SU-DHL-6 (cell line): ENCODE measurements at regions not wholly inside any gene's neighbourhood (a gene's known extent, or its start where the extent isn't known, plus 50 kb on each side); places are given as distances from the start of the nearest gene placed in this dataset.

ENCODE experiments used
- H2AFZ ChIP-seq: fragments of 200-600 bp; sonication (generic); 2 replicates; pipeline ENCODE4 v1.6.1; 2014; ENCODE audit warnings: low read depth, mild to moderate bottlenecking, moderate library complexity, mixed read lengths, antibody characterized with exemption, low read length; ENCODE audit not compliant: severe bottlenecking
- H3F3A ChIP-seq: fragments of 200-600 bp; shearing (Covaris generic); 2 replicates; pipeline ENCODE4 v1.6.0; 2016; ENCODE audit warnings: antibody characterized with exemption, mild to moderate bottlenecking; ENCODE audit not compliant: insufficient read depth
- H3K27ac ChIP-seq: fragments of 200-600 bp; sonication (generic); 2 replicates; pipeline ENCODE4 v1.5.1; 2016; ENCODE audit warnings: low read depth, mild to moderate bottlenecking, low read length, moderate library complexity, mixed read lengths
- H3K27me3 ChIP-seq: fragments of 200-600 bp; sonication (generic), shearing (Covaris generic); 2 replicates; pipeline ENCODE4 v1.6.0; 2014; ENCODE audit warnings: mild to moderate bottlenecking, low read length
- H3K36me3 ChIP-seq: fragments of 200-600 bp; sonication (generic); 2 replicates; pipeline ENCODE4 v1.6.1; 2014; ENCODE audit warnings: mild to moderate bottlenecking, low read length, mixed read lengths
- H3K4me2 ChIP-seq: fragments of 300-600, 200-600 bp; shearing (Covaris generic), sonication (generic); 2 replicates; pipeline ENCODE4 v1.6.0; 2014; ENCODE audit warnings: low read length, low read depth, mild to moderate bottlenecking; ENCODE audit not compliant: poor library complexity, severe bottlenecking
- H3K4me3 ChIP-seq: fragments of 200-600 bp; sonication (generic); 2 replicates; pipeline ENCODE4 v1.5.1; 2014; ENCODE audit warnings: antibody characterized with exemption, low read length, mild to moderate bottlenecking, mixed read lengths; ENCODE audit not compliant: insufficient read depth, poor library complexity, severe bottlenecking
- H3K79me2 ChIP-seq: fragments of 200-600 bp; sonication (generic); 2 replicates; pipeline ENCODE4 v1.6.1; 2014; ENCODE audit warnings: mild to moderate bottlenecking, low read length, moderate library complexity; ENCODE audit not compliant: insufficient read depth
- H3K9ac ChIP-seq: fragments of 200-600 bp; sonication (generic); 2 replicates; pipeline ENCODE4 v1.7.0; 2014; ENCODE audit warnings: mild to moderate bottlenecking, low read length
- H3K9me2 ChIP-seq: fragments of 200-600 bp; sonication (generic); replicated peaks from 2 replicates; pipeline ENCODE4 v1.6.1; 2014; ENCODE audit warnings: low read length; ENCODE audit not compliant: insufficient read depth
- H3K9me3 ChIP-seq: fragments of 200-600 bp; sonication (generic); 2 replicates; pipeline ENCODE4 v1.6.1; 2014; ENCODE audit warnings: low read length, mixed read lengths; ENCODE audit not compliant: insufficient read depth
- H4K20me1 ChIP-seq: fragments of 200-600 bp; sonication (generic); 2 replicates; pipeline ENCODE4 v1.6.1; 2014; ENCODE audit warnings: low read depth, mild to moderate bottlenecking, antibody characterized with exemption, low read length, moderate library complexity, mixed read lengths
- CTCF ChIP-seq: fragments of 200-600 bp; sonication (generic); IDR thresholded peaks from one replicate; pipeline ENCODE4 v1.5.1; 2017; ENCODE audit warnings: antibody characterized with exemption, mild to moderate bottlenecking, low read length, moderate library complexity; ENCODE audit not compliant: insufficient read depth, poor library complexity, severe bottlenecking
- EZH2phosphoT487 ChIP-seq: fragments of 200-600 bp; sonication (generic), shearing (Covaris generic); conservative IDR thresholded peaks from 2 replicates; pipeline ENCODE4 v1.6.1; 2018; ENCODE audit warnings: mild to moderate bottlenecking, antibody characterized with exemption, low read length, moderate library complexity, mixed read lengths

GRCh38 chr3:62982795-62983455, 107.7 kb upstream of the CADPS start:
- Histone ChIP-seq H3K79me2 (no peaks in the 10 kb centered on the region), H3K4me3 (no peak overlapping the region)

GRCh38 chr3:62986061-62986460, 110.8 kb upstream of the CADPS start:
- Histone ChIP-seq H3K27me3 (no peaks in the 10 kb centered on the region), H3K4me2 (no peak overlapping the region), H3K4me3 (no peak overlapping the region), H3K36me3 (no peaks in the 10 kb centered on the region), H3F3A (no peaks in the 10 kb centered on the region), H3K9me2 (no peaks in the 10 kb centered on the region), H3K27ac (no peak overlapping the region), H2AFZ (no peak overlapping the region), H3K9ac (no peak overlapping the region), H4K20me1 (no peaks in the 10 kb centered on the region), H3K79me2 (no peaks in the 10 kb centered on the region), H3K9me3 (no peaks in the 10 kb centered on the region)
- TF ChIP-seq EZH2phosphoT487 (no peak), CTCF (no peak)

More at GRCh38 chr3:62982795-62983455, 107.7 kb upstream of the CADPS start:
- no peaks in the 10 kb centered on the region for H3F3A ChIP-seq
- H3K36me3 ChIP-seq: no peaks in the 10 kb centered on the region
- H3K9ac ChIP-seq: no peak overlapping the region
- H3K9me3 ChIP-seq: no peaks in the 10 kb centered on the region
- TF ChIP-seq CTCF (no peak), EZH2phosphoT487 (no peak)
- no peak overlapping the region for H2AFZ ChIP-seq
- no peak overlapping the region for H3K27ac ChIP-seq
- no peaks in the 10 kb centered on the region for H3K27me3 ChIP-seq
- H3K4me2 ChIP-seq: no peak overlapping the region
- H4K20me1 ChIP-seq: no peaks in the 10 kb centered on the region
- H3K9me2 ChIP-seq: no peaks in the 10 kb centered on the region

GRCh38 chr3:62987721-62988120, 112.5 kb upstream of the CADPS start:
- H3K79me2 ChIP-seq: no peaks in the 10 kb centered on the region

More at GRCh38 chr3:62987721-62988120, 112.5 kb upstream of the CADPS start:
- Histone ChIP-seq H4K20me1 (no peaks in the 10 kb centered on the region), H3K36me3 (no peaks in the 10 kb centered on the region), H3K27ac (no peak overlapping the region), H3K27me3 (no peaks in the 10 kb centered on the region), H3K4me3 (no peak overlapping the region), H2AFZ (no peak overlapping the region), H3K9me2 (no peaks in the 10 kb centered on the region), H3K9me3 (no peaks in the 10 kb centered on the region), H3F3A (no peaks in the 10 kb centered on the region), H3K4me2 (no peak overlapping the region), H3K9ac (no peak overlapping the region)
- no peak for TF ChIP-seq CTCF
- TF ChIP-seq EZH2phosphoT487: no peak
